ENCODE measurements at regions not wholly inside any gene's neighbourhood (a gene's known extent, or its start where the extent isn't known, plus 50 kb on each side); places are given as distances from the start of the nearest gene placed in this dataset.
"Not testable (repeated sequence)": the region's sequence is repeated elsewhere in the genome, so short reads cannot be mapped to it uniquely, and the experiment has no call there.

GRCh38 chr4:111400741-111401140 lies 744.5 kb upstream of the FAM241A start:
- Histone ChIP-seq H3K4me3 (no peak overlapping the region), H3K27ac (no peak overlapping the region), H3K4me1 (replicated peaks) (peaks cover 10% of the 10 kb centered on the region), H3K27me3 (replicated peaks) (no peaks in the 10 kb centered on the region), H3K9me3 (replicated peaks) (no peaks in the 10 kb centered on the region), H3K36me3 (no peaks in the 10 kb centered on the region)
- peak in 1 of 2 experiments; percentile 31 for DNase-seq (ENCODE audit: low read depth in 1 of 2, low spot score in 2 of 2)

GRCh38 chr4:111404673-111405072 lies 740.6 kb upstream of the FAM241A start:
- peaks cover 8% of the 10 kb centered on the region for H3K4me1 ChIP-seq (replicated peaks)
- no peak for DNase-seq (ENCODE audit: low read depth in 1 of 2, low spot score in 2 of 2)
- H3K27me3 ChIP-seq (replicated peaks), result no peaks in the 10 kb centered on the region
- H3K4me3 ChIP-seq, result no peak overlapping the region
- H3K27ac ChIP-seq, result no peak overlapping the region
- no peaks in the 10 kb centered on the region for H3K36me3 ChIP-seq
- H3K9me3 ChIP-seq (replicated peaks), result no peaks in the 10 kb centered on the region

GRCh38 chr4:111405989-111406388 lies 739.3 kb upstream of the FAM241A start:
- no peaks in the 10 kb centered on the region for H3K9me3 ChIP-seq (replicated peaks)
- peaks cover 7% of the 10 kb centered on the region; the same call in 1 of the 2 replicates for H3K4me1 ChIP-seq (replicated peaks)
- no peaks in the 10 kb centered on the region for H3K36me3 ChIP-seq
- no peak overlapping the region for H3K4me3 ChIP-seq
- no peak overlapping the region for H3K27ac ChIP-seq
- H3K27me3 ChIP-seq (replicated peaks), result no peaks in the 10 kb centered on the region; the same call in 1 of the 2 replicates
- no peak for DNase-seq (ENCODE audit: low read depth in 1 of 2, low spot score in 2 of 2)

DNA sequence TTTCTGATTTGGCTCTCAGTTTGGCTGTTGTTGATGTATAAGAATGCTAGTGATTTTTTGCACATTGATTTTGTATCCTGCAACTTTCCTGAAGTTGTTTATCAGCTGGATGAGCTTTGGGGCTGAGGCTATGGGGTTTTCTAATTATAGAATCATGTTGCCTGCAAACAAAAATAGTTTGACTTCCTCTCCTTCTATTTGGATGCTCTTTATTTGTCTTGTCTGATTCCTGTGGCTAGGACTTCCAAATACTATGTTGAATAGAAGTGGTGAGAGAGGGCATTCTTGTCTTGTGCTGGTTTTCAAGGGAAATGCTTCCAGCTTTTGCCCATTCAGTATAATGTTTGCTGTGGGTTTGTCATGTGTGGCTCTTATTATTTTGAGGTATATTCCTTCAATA lies 734.7 kb upstream of the FAM241A start:
- H3K27ac ChIP-seq, result no peak overlapping the region
- H3K27me3 ChIP-seq (replicated peaks), result no peaks in the 10 kb centered on the region; the same call in 1 of the 2 replicates
- H3K4me1 ChIP-seq (replicated peaks), result peaks cover 12% of the 10 kb centered on the region; the same call in 1 of the 2 replicates
- no peaks in the 10 kb centered on the region for H3K9me3 ChIP-seq (replicated peaks)
- peak in 1 of 2 experiments; percentile 28 for DNase-seq (ENCODE audit: low read depth in 1 of 2, low spot score in 2 of 2)
- H3K36me3 ChIP-seq, result no peaks in the 10 kb centered on the region
- H3K4me3 ChIP-seq, result no peak overlapping the region

DNA sequence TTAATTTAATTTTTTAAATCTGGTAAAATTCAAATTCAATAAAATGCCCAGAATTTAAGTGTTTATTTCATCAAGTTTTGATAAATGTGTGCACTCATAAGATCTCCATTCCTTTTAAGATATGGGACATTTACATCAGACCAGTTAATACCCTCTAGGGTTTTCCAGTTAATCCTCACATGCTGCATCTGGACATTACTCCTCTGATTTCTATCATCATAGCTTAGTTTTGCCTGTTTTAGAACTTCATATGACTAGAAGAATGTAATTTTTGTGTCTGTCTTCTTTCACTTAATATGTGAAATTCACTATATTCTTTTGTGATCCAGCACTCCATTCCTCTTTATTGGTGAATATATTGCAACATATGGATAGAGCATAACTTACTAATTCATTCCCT lies 727.7 kb upstream of the FAM241A start:
- Histone ChIP-seq H3K4me3 (no peak overlapping the region), H3K27me3 (replicated peaks) (no peaks in the 10 kb centered on the region), H3K9me3 (replicated peaks) (no peaks in the 10 kb centered on the region), H3K36me3 (no peaks in the 10 kb centered on the region), H3K27ac (no peak overlapping the region), H3K4me1 (replicated peaks) (no peaks in the 10 kb centered on the region)
- no peak for DNase-seq (ENCODE audit: low read depth in 1 of 2, low spot score in 2 of 2)

GRCh38 chr4:111433441-111433840 lies 711.8 kb upstream of the FAM241A start:
- no peak for DNase-seq (ENCODE audit: low read depth in 1 of 2, low spot score in 2 of 2)
- Histone ChIP-seq H3K9me3 (replicated peaks) (no peaks in the 10 kb centered on the region), H3K27ac (no peak overlapping the region), H3K36me3 (no peaks in the 10 kb centered on the region), H3K27me3 (replicated peaks) (no peaks in the 10 kb centered on the region), H3K4me3 (no peak overlapping the region), H3K4me1 (replicated peaks) (no peaks in the 10 kb centered on the region)

- no peaks in the 10 kb centered on the region for H3K9me3 ChIP-seq (replicated peaks)
- H3K27me3 ChIP-seq (replicated peaks), result no peaks in the 10 kb centered on the region
- H3K27ac ChIP-seq, result no peak overlapping the region
- no peak overlapping the region for H3K4me3 ChIP-seq
- DNase-seq (ENCODE audit: low read depth in 1 of 2, low spot score in 2 of 2), result no peak
- H3K4me1 ChIP-seq (replicated peaks), result no peaks in the 10 kb centered on the region
- H3K36me3 ChIP-seq, result no peaks in the 10 kb centered on the region
Observed at GRCh38 chr4:111434586-111434985, 710.7 kb upstream of the FAM241A start.

DNA sequence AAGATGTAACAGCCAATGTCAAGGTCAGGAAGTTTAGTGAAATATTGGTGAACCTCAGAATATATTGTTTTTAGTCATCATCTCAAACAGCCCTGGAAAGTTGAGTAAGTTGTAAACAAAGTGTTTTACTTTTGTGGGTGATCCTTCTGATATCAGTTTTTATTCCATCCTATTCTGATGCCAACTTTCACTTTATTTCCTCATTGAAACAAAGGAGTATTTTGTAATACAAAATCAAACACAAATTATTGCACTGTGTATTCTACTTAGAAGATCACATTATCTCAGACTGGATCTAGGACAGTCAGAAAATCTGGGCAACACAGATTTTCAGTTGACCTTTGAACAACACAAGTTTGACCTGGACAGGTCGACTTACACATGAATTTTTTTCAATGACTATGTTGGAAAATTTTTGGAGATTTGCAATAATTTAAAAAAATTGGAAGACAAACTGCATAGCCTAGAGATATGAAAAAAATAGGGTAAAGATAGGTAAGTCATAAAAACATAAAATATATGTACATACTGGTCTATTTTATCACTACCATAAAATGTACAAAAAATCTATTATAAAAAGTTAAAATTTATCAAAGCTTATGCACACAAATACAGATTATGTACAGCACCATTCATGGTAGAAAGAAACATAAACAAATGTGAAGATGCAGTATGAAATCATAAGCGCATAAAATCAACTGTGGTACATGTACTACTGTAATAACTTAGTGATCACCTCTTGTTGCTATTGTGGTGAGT lies 709.1 kb upstream of the FAM241A start:
- Histone ChIP-seq H3K4me1 (replicated peaks) (no peaks in the 10 kb centered on the region), H3K36me3 (no peaks in the 10 kb centered on the region), H3K4me3 (no peak overlapping the region), H3K27me3 (replicated peaks) (no peaks in the 10 kb centered on the region), H3K9me3 (replicated peaks) (no peaks in the 10 kb centered on the region), H3K27ac (no peak overlapping the region)
- no peak for DNase-seq (ENCODE audit: low read depth in 1 of 2, low spot score in 2 of 2)

GRCh38 chr4:111441687-111442086 lies 703.6 kb upstream of the FAM241A start:
- Histone ChIP-seq H3K9me3 (replicated peaks) (no peaks in the 10 kb centered on the region), H3K27ac (no peak overlapping the region), H3K4me1 (replicated peaks) (no peaks in the 10 kb centered on the region), H3K36me3 (no peaks in the 10 kb centered on the region), H3K27me3 (replicated peaks) (no peaks in the 10 kb centered on the region), H3K4me3 (no peak overlapping the region)
- DNase-seq (ENCODE audit: low read depth in 1 of 2, low spot score in 2 of 2), result no peak

GRCh38 chr4:111444836-111445235 lies 700.4 kb upstream of the FAM241A start:
- not testable (repeated sequence) for H3K27ac ChIP-seq; H3K36me3 ChIP-seq; DNase-seq (ENCODE audit: low read depth in 1 of 2, low spot score in 2 of 2)

GRCh38 chr4:111449657-111450056 lies 695.6 kb upstream of the FAM241A start:
- Histone ChIP-seq H3K27ac (no peak overlapping the region), H3K4me1 (replicated peaks) (no peaks in the 10 kb centered on the region), H3K36me3 (no peaks in the 10 kb centered on the region), H3K27me3 (replicated peaks) (no peaks in the 10 kb centered on the region), H3K9me3 (replicated peaks) (no peaks in the 10 kb centered on the region), H3K4me3 (no peak overlapping the region)
- no peak for DNase-seq (ENCODE audit: low read depth in 1 of 2, low spot score in 2 of 2)

More at GRCh38 chr4:111444836-111445235, 700.4 kb upstream of the FAM241A start:
- not testable (repeated sequence) for H3K27me3 ChIP-seq (replicated peaks); H3K4me3 ChIP-seq; H3K9me3 ChIP-seq (replicated peaks); H3K4me1 ChIP-seq (replicated peaks)

- Histone ChIP-seq H3K4me1 (replicated peaks) (no peaks in the 10 kb centered on the region), H3K9me3 (replicated peaks) (no peaks in the 10 kb centered on the region), H3K36me3 (no peaks in the 10 kb centered on the region), H3K4me3 (no peak overlapping the region), H3K27ac (no peak overlapping the region), H3K27me3 (replicated peaks) (no peaks in the 10 kb centered on the region)
- no peak for DNase-seq (ENCODE audit: low read depth in 1 of 2, low spot score in 2 of 2)
Observed at GRCh38 chr4:111450867-111451266, 694.4 kb upstream of the FAM241A start.

- H3K27ac ChIP-seq, result no peak overlapping the region
- no peaks in the 10 kb centered on the region for H3K4me1 ChIP-seq (replicated peaks)
- no peak for DNase-seq (ENCODE audit: low read depth in 1 of 2, low spot score in 2 of 2)
- H3K4me3 ChIP-seq, result no peak overlapping the region
- no peaks in the 10 kb centered on the region for H3K9me3 ChIP-seq (replicated peaks)
- no peaks in the 10 kb centered on the region for H3K27me3 ChIP-seq (replicated peaks)
- H3K36me3 ChIP-seq, result no peaks in the 10 kb centered on the region
Observed at GRCh38 chr4:111453216-111453615, 692.0 kb upstream of the FAM241A start.

DNA sequence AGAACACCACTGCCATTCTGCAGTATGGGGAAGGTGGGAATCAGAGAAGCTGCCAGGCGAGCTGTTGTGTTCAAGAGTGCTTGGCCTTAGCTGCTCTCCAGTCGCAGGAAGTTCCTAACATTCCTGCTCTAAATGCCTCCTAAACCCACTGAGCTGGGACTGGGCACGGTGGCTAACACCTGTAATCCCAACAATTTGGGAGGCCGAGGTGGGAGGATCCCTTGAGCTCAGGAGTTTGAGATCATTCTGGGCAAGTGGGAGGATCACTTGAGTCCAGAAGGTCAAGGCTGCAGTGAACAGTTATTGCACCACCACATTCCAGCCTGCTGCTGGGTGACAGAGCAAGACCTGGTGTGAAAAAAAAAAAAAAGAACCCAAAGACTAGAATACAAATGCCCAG lies 690.3 kb upstream of the FAM241A start:
- Histone ChIP-seq H3K36me3 (no peaks in the 10 kb centered on the region), H3K9me3 (replicated peaks) (no peaks in the 10 kb centered on the region), H3K4me3 (no peak overlapping the region), H3K4me1 (replicated peaks) (no peaks in the 10 kb centered on the region), H3K27me3 (replicated peaks) (no peaks in the 10 kb centered on the region), H3K27ac (no peak overlapping the region)
- DNase-seq (ENCODE audit: low read depth in 1 of 2, low spot score in 2 of 2), result no peak
